ENCODE measurements at regions not wholly inside any gene's neighbourhood (a gene's known extent, or its start where the extent isn't known, plus 50 kb on each side); places are given as distances from the start of the nearest gene placed in this dataset.

- WGBS (ENCODE audit: extremely low coverage, insufficient read length, low lambda C conversion rate): no CpG with 5 or more reads among the region's 2 CpGs
- Histone ChIP-seq H3K4ac (ENCODE audit: low read depth, low read length) (no peak overlapping the region), H3K4me1 (ENCODE audit: insufficient read depth, low read length) (0 out of 2 replicates have a peak, but pooled peaks cover 4% of the 10 kb centered on the region), H2BK20ac (ENCODE audit: low read depth, low read length, poor library complexity, severe bottlenecking) (no peak overlapping the region), H2BK5ac (ENCODE audit: insufficient read length, low read length) (no peak overlapping the region), H3K27ac (ENCODE audit: insufficient read length, low read depth, low read length) (no peak overlapping the region), H4K20me1 (ENCODE audit: control insufficient read depth, insufficient read depth, insufficient read length) (no peaks in the 10 kb centered on the region), H3K4me2 (ENCODE audit: insufficient read depth, insufficient read length, low read length) (no peak overlapping the region), H3K27me3 (ENCODE audit: insufficient read depth, low read length) (no peaks in the 10 kb centered on the region), H4K8ac (replicated peaks; ENCODE audit: insufficient read length, low read depth, low read length) (no peak overlapping the region), H3K9me3 (ENCODE audit: control insufficient read depth, low read depth, low read length) (no peaks in the 10 kb centered on the region), H3K79me1 (ENCODE audit: insufficient read depth, low read depth, low read length, poor library complexity, severe bottlenecking) (no peaks in the 10 kb centered on the region), H3K23ac (ENCODE audit: insufficient read length, low read depth, low read length) (no peak overlapping the region), H2BK12ac (ENCODE audit: insufficient read length, low read depth, low read length) (no peak overlapping the region), H2BK120ac (ENCODE audit: low read depth, low read length, poor library complexity, severe bottlenecking) (no peak overlapping the region), H3K23me2 (ENCODE audit: insufficient read length, low read depth, low read length, poor library complexity, severe bottlenecking) (no peaks in the 10 kb centered on the region), H2AK5ac (ENCODE audit: insufficient read length, low read length) (no peak overlapping the region), H3K14ac (ENCODE audit: insufficient read depth, low read length) (no peak overlapping the region), H3K56ac (ENCODE audit: insufficient read length, low read depth, low read length) (no peak overlapping the region), H3T11ph (ENCODE audit: low read length) (no peak overlapping the region), H3K79me2 (ENCODE audit: insufficient read depth, low read length) (no peaks in the 10 kb centered on the region), H4K5ac (ENCODE audit: insufficient read length, low read depth, low read length) (no peak overlapping the region), H4K91ac (ENCODE audit: insufficient read length, low read depth, low read length) (no peak overlapping the region), H2BK15ac (ENCODE audit: low read depth, low read length) (no peak overlapping the region), H2AFZ (ENCODE audit: low read length) (no peak overlapping the region), H3K9ac (ENCODE audit: extremely low read depth, insufficient read length, low read length) (no peak overlapping the region), H3K18ac (ENCODE audit: insufficient read length, low read depth, low read length) (no peak overlapping the region)
- Mint-ChIP-seq H3K4me3 (no peak overlapping the region), H3K27me3 (ENCODE audit: low read depth) (no peaks in the 10 kb centered on the region; the same call in 1 of the 2 replicates), H3K27ac (no peak overlapping the region), H3K4me1 (peaks cover 13 to 28% of the 10 kb centered on the region in 2 experiments), H3K9me3 (peaks cover 0 to 13% of the 10 kb centered on the region in 2 experiments), H3K36me3 (ENCODE audit: insufficient read depth in 1 of 3, low read depth in 3 of 3) (peaks cover 0 to 12% (median 0%) of the 10 kb centered on the region in 3 experiments; a peak in 5 of 7 replicates)
- TF ChIP-seq, protein P1, sequence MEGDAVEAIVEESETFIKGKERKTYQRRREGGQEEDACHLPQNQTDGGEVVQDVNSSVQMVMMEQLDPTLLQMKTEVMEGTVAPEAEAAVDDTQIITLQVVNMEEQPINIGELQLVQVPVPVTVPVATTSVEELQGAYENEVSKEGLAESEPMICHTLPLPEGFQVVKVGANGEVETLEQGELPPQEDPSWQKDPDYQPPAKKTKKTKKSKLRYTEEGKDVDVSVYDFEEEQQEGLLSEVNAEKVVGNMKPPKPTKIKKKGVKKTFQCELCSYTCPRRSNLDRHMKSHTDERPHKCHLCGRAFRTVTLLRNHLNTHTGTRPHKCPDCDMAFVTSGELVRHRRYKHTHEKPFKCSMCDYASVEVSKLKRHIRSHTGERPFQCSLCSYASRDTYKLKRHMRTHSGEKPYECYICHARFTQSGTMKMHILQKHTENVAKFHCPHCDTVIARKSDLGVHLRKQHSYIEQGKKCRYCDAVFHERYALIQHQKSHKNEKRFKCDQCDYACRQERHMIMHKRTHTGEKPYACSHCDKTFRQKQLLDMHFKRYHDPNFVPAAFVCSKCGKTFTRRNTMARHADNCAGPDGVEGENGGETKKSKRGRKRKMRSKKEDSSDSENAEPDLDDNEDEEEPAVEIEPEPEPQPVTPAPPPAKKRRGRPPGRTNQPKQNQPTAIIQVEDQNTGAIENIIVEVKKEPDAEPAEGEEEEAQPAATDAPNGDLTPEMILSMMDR (conservative IDR thresholded peaks at IDR 0.05): no peak
- no peak for DNase-seq
Measured at GRCh38 chr1:163588796-163589195, 267.0 kb downstream of the NUF2 start.
